Stomach smooth muscle (tissue), 2 donors: ENCODE measurements at regions not wholly inside any gene's neighbourhood (a gene's known extent, or its start where the extent isn't known, plus 50 kb on each side); places are given as distances from the start of the nearest gene placed in this dataset.
"Not testable (repeated sequence)": the region's sequence is repeated elsewhere in the genome, so short reads cannot be mapped to it uniquely, and the experiment has no call there.

ENCODE experiments used
- H3K27ac ChIP-seq: one replicate; pipeline ENCODE4 v1.7.0; 2013; ENCODE audit warnings: mild to moderate bottlenecking, low read length, inconsistent platforms
- H3K27me3 ChIP-seq, 2 donors: one replicate each; pipeline ENCODE4 v1.7.0; 2013; ENCODE audit warnings: low read length in 2 of 2; ENCODE audit not compliant: insufficient read depth in 2 of 2, control insufficient read depth in 1 of 2
- H3K36me3 ChIP-seq, 2 donors: one replicate each; pipeline ENCODE4 v1.7.0; 2013; ENCODE audit warnings: low read length in 2 of 2; ENCODE audit not compliant: control insufficient read depth in 2 of 2, insufficient read depth in 2 of 2
- H3K4me1 ChIP-seq: one replicate; pipeline ENCODE4 v1.7.0; 2013; ENCODE audit warnings: low read length; ENCODE audit not compliant: control insufficient read depth, insufficient read depth
- H3K4me3 ChIP-seq, 2 donors: one replicate each; pipeline ENCODE4 v1.7.0; 2013; ENCODE audit warnings: low read length in 2 of 2
- H3K9ac ChIP-seq, 2 donors: one replicate each; pipeline ENCODE4 v1.7.0; 2013; ENCODE audit warnings: low read length in 2 of 2, mild to moderate bottlenecking in 1 of 2
- H3K9me3 ChIP-seq, 2 donors: one replicate each; pipeline ENCODE4 v1.7.0; 2013; ENCODE audit warnings: low read length in 2 of 2; ENCODE audit not compliant: control insufficient read depth in 2 of 2
- donor health status: healthy.
- donor health status: Pancreatic carcinoma.

DNA sequence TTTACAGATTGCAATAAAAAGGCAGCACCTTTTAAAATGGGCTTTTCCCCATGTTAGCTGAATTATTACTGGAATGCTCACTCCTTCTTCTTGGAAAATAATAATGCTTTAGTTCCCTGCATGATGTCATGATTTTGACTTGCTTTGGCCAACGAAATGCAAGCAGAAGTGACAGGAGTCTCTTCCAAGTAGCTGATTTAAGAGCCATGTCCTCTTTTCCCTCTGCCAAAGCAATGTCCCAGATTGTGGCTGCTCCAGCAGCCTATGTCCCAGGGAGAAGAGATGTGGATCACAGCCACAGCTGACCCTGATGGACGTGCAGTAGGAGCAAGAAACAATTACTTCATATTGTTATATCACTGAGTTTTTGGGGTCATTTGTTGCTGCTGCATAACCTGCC is 246.6 kb downstream of the HAPSTR1 start:
- H3K9me3 ChIP-seq: no peaks in the 10 kb centered on the region
- H3K27ac ChIP-seq: no peak overlapping the region
- no peaks in the 10 kb centered on the region for H3K36me3 ChIP-seq

DNA sequence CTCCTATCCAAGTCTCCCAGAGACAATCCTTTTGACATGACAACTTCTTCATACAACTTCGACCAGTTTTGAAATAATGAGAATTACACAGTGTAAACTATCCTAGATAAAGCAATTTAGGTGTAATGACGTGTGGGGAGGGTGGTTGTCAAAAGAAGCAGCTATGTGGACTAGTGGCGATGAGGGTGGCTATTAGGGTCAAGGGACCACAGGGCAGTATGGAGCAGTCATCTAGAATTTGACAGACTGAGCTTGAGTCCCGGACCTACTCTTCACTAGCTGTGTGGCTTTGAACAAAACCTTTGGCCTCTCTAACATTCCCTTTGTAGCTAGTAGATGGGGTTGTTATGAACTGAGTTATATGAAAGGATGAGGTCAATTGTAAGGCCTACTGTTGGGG is 247.1 kb downstream of the HAPSTR1 start:
- no peaks in the 10 kb centered on the region for H3K9me3 ChIP-seq
- no peak overlapping the region for H3K27ac ChIP-seq
- no peaks in the 10 kb centered on the region for H3K36me3 ChIP-seq
- no peaks in the 10 kb centered on the region for H3K27me3 ChIP-seq
- no peak overlapping the region for H3K4me3 ChIP-seq
- H3K9ac ChIP-seq: no peak overlapping the region
- H3K4me1 ChIP-seq: peaks cover 28% of the 10 kb centered on the region

More for the DNA sequence above, 246.6 kb downstream of the HAPSTR1 start:
- Histone ChIP-seq H3K9ac (no peak overlapping the region), H3K4me1 (peaks cover 28% of the 10 kb centered on the region), H3K4me3 (no peak overlapping the region), H3K27me3 (no peaks in the 10 kb centered on the region)

DNA sequence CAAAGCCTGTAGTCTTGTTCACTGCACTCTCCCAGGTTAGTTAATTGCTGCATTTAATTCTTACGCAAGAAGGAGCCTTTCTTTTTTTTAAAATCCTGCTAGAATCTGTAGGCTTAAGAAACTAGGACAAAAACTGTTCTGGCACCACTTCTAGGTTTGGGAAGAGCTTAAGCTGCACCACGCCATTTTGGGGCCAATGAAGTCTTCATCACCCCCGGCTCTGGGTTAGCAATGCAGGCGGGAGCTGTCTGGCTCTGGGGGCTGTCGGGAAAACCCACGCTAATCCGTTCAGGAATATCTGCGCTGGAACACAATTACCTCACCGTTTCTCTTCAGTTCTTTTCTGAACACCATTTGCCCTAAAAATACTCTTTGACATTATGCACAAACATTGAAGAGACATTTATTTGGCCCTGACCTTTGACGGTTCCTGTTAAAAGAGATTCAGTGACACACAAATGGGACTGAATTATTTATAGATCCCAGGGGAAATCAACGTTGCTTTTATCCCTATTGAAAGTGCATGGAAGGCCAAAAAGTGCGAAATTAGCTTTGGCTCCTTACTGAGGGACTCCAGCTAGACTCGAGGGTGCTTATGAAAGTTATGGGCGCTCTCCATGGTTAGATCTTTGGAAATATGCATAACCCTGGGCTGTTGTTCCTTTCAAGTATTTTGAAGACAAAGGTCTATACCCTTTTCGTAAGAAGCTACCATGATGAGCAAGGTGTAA is 249.2 kb downstream of the HAPSTR1 start:
- H3K4me3 ChIP-seq: peak overlapping the region in 1 of 2 donors; percentile 17

DNA sequence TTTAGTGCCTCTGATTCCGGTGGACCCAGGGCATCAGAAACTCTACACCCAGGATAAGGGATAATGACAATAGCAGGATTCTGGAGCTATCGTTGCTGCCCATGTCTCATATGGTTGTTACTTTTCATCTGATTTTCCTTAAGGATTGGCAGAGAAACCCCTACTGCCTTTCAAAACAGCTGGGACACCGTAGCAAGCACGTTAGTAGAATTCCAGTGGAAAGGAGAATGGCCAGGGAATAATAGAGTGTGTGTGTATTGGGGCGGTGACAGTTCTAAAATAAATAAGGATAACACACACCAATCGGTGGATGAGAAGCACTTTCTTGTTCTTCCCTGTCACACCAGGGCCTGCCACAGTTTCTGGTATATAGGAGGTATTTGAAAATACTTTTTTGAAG is 251.8 kb downstream of the HAPSTR1 start:
- H3K9ac ChIP-seq: no peak overlapping the region
- no peak overlapping the region for H3K27ac ChIP-seq
- H3K4me3 ChIP-seq: no peak overlapping the region
- no peaks in the 10 kb centered on the region for H3K27me3 ChIP-seq
- H3K36me3 ChIP-seq: no peaks in the 10 kb centered on the region
- H3K4me1 ChIP-seq: peaks cover 22% of the 10 kb centered on the region
- no peaks in the 10 kb centered on the region for H3K9me3 ChIP-seq

More for the DNA sequence above, 249.2 kb downstream of the HAPSTR1 start:
- H3K9ac ChIP-seq: no peak overlapping the region
- peak overlapping the region; percentile 25 for H3K27ac ChIP-seq
- H3K4me1 ChIP-seq: peaks cover 28% of the 10 kb centered on the region
- H3K27me3 ChIP-seq: no peaks in the 10 kb centered on the region
- no peaks in the 10 kb centered on the region for H3K36me3 ChIP-seq
- no peaks in the 10 kb centered on the region for H3K9me3 ChIP-seq

GRCh38 chr16:9344508-9344907 is 253.1 kb downstream of the HAPSTR1 start:
- H3K27ac ChIP-seq: no peak overlapping the region
- no peaks in the 10 kb centered on the region for H3K9me3 ChIP-seq
- no peak overlapping the region for H3K4me3 ChIP-seq
- no peaks in the 10 kb centered on the region for H3K27me3 ChIP-seq
- H3K9ac ChIP-seq: no peak overlapping the region
- no peaks in the 10 kb centered on the region for H3K36me3 ChIP-seq
- peaks cover 21% of the 10 kb centered on the region for H3K4me1 ChIP-seq

GRCh38 chr16:9345046-9345445 is 253.6 kb downstream of the HAPSTR1 start:
- Histone ChIP-seq H3K27me3 (no peaks in the 10 kb centered on the region), H3K4me3 (no peak overlapping the region), H3K9ac (no peak overlapping the region), H3K4me1 (peaks cover 21% of the 10 kb centered on the region), H3K36me3 (no peaks in the 10 kb centered on the region), H3K27ac (no peak overlapping the region), H3K9me3 (no peaks in the 10 kb centered on the region)

GRCh38 chr16:9345880-9346279 is 254.4 kb downstream of the HAPSTR1 start:
- Histone ChIP-seq H3K27me3 (no peaks in the 10 kb centered on the region), H3K27ac (no peak overlapping the region), H3K4me1 (peaks cover 16% of the 10 kb centered on the region), H3K9me3 (no peaks in the 10 kb centered on the region), H3K4me3 (no peak overlapping the region), H3K9ac (no peak overlapping the region), H3K36me3 (no peaks in the 10 kb centered on the region)

GRCh38 chr16:9348912-9349311 is 257.5 kb downstream of the HAPSTR1 start:
- H3K4me3 ChIP-seq: no peak overlapping the region
- no peaks in the 10 kb centered on the region for H3K36me3 ChIP-seq
- H3K9ac ChIP-seq: no peak overlapping the region
- H3K27me3 ChIP-seq: no peaks in the 10 kb centered on the region
- H3K9me3 ChIP-seq: no peaks in the 10 kb centered on the region
- H3K27ac ChIP-seq: no peak overlapping the region
- peaks cover 5% of the 10 kb centered on the region for H3K4me1 ChIP-seq

- not testable (repeated sequence) for H3K9me3 ChIP-seq
Observed at GRCh38 chr16:9349373-9349960, 258.0 kb downstream of the HAPSTR1 start.

DNA sequence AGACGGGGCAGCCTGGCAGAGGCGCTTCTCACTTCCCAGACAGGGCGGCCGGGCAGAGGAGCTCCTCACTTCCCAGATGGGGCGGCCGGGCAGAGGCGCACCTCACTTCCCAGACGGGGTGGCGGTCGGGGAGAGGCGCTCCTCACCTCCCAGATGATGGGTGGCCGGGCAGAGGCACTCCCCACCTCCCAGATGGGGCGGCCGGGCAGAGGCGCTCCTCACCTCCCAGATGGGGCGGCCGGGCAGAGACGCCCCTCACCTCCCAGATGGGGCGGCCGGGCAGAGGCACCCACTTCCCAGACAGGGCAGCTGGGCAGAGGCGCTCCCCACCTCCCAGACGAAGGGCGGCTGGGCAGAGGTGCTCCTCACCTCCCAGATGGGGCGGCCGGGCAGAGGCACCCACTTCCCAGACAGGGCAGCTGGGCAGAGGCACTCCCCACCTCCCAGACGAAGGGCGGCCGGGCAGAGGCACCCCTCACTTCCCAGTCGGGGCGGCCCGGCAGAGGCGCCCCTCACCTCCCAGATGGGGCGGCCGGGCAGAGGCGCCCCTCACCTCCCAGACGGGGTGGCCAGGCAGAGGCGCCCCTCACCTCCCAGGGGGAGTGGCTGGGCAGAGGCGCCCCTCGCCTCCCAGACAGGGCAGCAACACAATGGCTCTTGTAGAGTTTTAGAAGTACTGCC is 258.8 kb downstream of the HAPSTR1 start:
- H3K27ac ChIP-seq, H3K9me3 ChIP-seq, H3K36me3 ChIP-seq, H3K9ac ChIP-seq, H3K4me1 ChIP-seq, H3K4me3 ChIP-seq, H3K27me3 ChIP-seq: not testable (repeated sequence)

More at GRCh38 chr16:9349373-9349960, 258.0 kb downstream of the HAPSTR1 start:
- H3K9ac ChIP-seq, H3K4me1 ChIP-seq, H3K27me3 ChIP-seq, H3K27ac ChIP-seq, H3K4me3 ChIP-seq, H3K36me3 ChIP-seq: not testable (repeated sequence)

- Histone ChIP-seq H3K4me1 (peaks cover under 1% of the 10 kb centered on the region), H3K27me3 (no peaks in the 10 kb centered on the region), H3K9me3 (no peaks in the 10 kb centered on the region), H3K4me3 (no peak overlapping the region), H3K27ac (no peak overlapping the region), H3K36me3 (no peaks in the 10 kb centered on the region), H3K9ac (no peak overlapping the region)
Observed at GRCh38 chr16:9351440-9351839, 260.0 kb downstream of the HAPSTR1 start.
